Peyer's patch (tissue), 4 donors: ENCODE measurements at regions not wholly inside any gene's neighbourhood (a gene's known extent, or its start where the extent isn't known, plus 50 kb on each side); places are given as distances from the start of the nearest gene placed in this dataset.

Experiments used
- DNase-seq, 3 donors: peaks; one replicate each; pipeline ENCODE4 v3.0.0-alpha.2; 2017 to 2019
- H3K27ac ChIP-seq, 4 donors: fragments of 200-600 bp; sonication (generic); one replicate each; pipeline ENCODE4 v1.5.1; 2016 to 2019
- H3K27me3 ChIP-seq, 2 donors: fragments of 200-600 bp; sonication (generic); one replicate each; pipeline ENCODE4 v1.5.1; 2019
- H3K36me3 ChIP-seq, 3 donors: fragments of 200-600 bp; sonication (generic); one replicate each; pipeline ENCODE4 v1.5.1; 2016 to 2019
- H3K4me1 ChIP-seq, 4 donors: fragments of 200-600 bp; sonication (generic); one replicate each; pipeline ENCODE4 v1.5.1; 2016 to 2019
- H3K4me3 ChIP-seq, 4 donors: fragments of 200-600 bp; sonication (generic); 1 replicate in 3 of 4; 2 replicates in 1 of 4; pipeline ENCODE4 v1.5.1; 2016 to 2019; ENCODE audit warnings: mild to moderate bottlenecking in 1 of 4
- H3K9me3 ChIP-seq, 4 donors: fragments of 200-600 bp; sonication (generic); one replicate each; pipeline ENCODE4 v1.5.1; 2016 to 2019; ENCODE audit warnings: mild to moderate bottlenecking in 1 of 4
- POLR2A ChIP-seq, 2 donors: fragments of 450-650 bp; IDR thresholded peaks; one replicate each; pipeline ENCODE4 v1.5.1; 2017; ENCODE audit warnings: antibody characterized with exemption in 2 of 2, mild to moderate bottlenecking in 2 of 2, moderate library complexity in 2 of 2
- TF ChIP-seq, protein P1 (sequence below), 6 experiments: fragments of 450-650 bp in 4 of 6; fragments of 200-600 bp in 2 of 6; sonication (generic) in 1 of 6; IDR thresholded peaks; one replicate each; pipeline ENCODE4 v1.5.1; 2017 to 2019; ENCODE audit warnings: antibody characterized with exemption in 6 of 6, mild to moderate bottlenecking in 3 of 6, moderate library complexity in 1 of 6

DNA sequence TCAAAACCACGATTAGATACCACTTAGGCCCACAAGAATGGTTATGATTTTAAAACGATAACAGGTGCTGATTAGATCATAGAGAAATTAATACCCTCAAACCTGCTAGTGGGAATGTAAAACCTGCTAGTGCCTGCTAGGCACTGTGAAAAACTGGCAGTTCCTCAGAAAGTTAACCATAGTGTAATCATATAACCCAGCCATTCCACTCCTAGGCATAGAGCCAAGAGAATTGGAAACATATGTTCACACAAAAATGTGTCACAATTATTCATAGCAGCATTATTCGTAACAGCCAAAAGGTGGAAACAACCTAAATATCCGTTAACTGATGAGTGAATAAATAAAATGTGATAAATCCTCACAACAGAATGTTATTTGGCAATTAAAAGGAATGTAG is 122.2 kb upstream of the SYN3 start:
- Histone ChIP-seq H3K4me1 (no peaks in the 10 kb centered on the region), H3K27ac (no peak overlapping the region), H3K4me3 (no peak overlapping the region), H3K9me3 (peaks cover 0 to 5% (median 0%) of the 10 kb centered on the region in 4 donors), H3K36me3 (no peaks in the 10 kb centered on the region), H3K27me3 (no peaks in the 10 kb centered on the region)
- TF ChIP-seq POLR2A (IDR thresholded peaks at IDR 0.05), result no peak
- TF ChIP-seq, protein P1, sequence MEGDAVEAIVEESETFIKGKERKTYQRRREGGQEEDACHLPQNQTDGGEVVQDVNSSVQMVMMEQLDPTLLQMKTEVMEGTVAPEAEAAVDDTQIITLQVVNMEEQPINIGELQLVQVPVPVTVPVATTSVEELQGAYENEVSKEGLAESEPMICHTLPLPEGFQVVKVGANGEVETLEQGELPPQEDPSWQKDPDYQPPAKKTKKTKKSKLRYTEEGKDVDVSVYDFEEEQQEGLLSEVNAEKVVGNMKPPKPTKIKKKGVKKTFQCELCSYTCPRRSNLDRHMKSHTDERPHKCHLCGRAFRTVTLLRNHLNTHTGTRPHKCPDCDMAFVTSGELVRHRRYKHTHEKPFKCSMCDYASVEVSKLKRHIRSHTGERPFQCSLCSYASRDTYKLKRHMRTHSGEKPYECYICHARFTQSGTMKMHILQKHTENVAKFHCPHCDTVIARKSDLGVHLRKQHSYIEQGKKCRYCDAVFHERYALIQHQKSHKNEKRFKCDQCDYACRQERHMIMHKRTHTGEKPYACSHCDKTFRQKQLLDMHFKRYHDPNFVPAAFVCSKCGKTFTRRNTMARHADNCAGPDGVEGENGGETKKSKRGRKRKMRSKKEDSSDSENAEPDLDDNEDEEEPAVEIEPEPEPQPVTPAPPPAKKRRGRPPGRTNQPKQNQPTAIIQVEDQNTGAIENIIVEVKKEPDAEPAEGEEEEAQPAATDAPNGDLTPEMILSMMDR (IDR thresholded peaks at IDR 0.05), result no peak
- no peak for DNase-seq

- no peaks in the 10 kb centered on the region for H3K4me1 ChIP-seq
- H3K4me3 ChIP-seq, result no peak overlapping the region
- no peak for TF ChIP-seq POLR2A (IDR thresholded peaks at IDR 0.05)
- TF ChIP-seq, protein P1 (IDR thresholded peaks at IDR 0.05), result no peak
- no peaks in the 10 kb centered on the region for H3K27me3 ChIP-seq
- H3K9me3 ChIP-seq, result no peaks in the 10 kb centered on the region
- no peak for DNase-seq
- H3K36me3 ChIP-seq, result no peaks in the 10 kb centered on the region
- no peak overlapping the region for H3K27ac ChIP-seq
These were observed 110.0 kb upstream of the SYN3 start for GRCh38 chr22:33167998-33168790.

GRCh38 chr22:33166206-33166605 is 108.0 kb upstream of the SYN3 start:
- H3K4me1 ChIP-seq, result no peaks in the 10 kb centered on the region
- H3K4me3 ChIP-seq, result no peak overlapping the region
- no peak overlapping the region for H3K27ac ChIP-seq
- H3K9me3 ChIP-seq, result no peaks in the 10 kb centered on the region
- TF ChIP-seq, protein P1 (IDR thresholded peaks at IDR 0.05), result no peak
- TF ChIP-seq POLR2A (IDR thresholded peaks at IDR 0.05), result no peak
- H3K36me3 ChIP-seq, result no peaks in the 10 kb centered on the region
- no peak for DNase-seq
- no peaks in the 10 kb centered on the region for H3K27me3 ChIP-seq

- H3K36me3 ChIP-seq, result no peaks in the 10 kb centered on the region
- no peaks in the 10 kb centered on the region for H3K27me3 ChIP-seq
- H3K27ac ChIP-seq, result no peak overlapping the region
- H3K9me3 ChIP-seq, result no peaks in the 10 kb centered on the region
- DNase-seq, result no peak
- no peak overlapping the region for H3K4me3 ChIP-seq
- TF ChIP-seq POLR2A (IDR thresholded peaks at IDR 0.05), result no peak
- TF ChIP-seq, protein P1 (IDR thresholded peaks at IDR 0.05), result no peak
- no peaks in the 10 kb centered on the region for H3K4me1 ChIP-seq
These were observed 105.6 kb upstream of the SYN3 start for GRCh38 chr22:33163815-33164214.

DNA sequence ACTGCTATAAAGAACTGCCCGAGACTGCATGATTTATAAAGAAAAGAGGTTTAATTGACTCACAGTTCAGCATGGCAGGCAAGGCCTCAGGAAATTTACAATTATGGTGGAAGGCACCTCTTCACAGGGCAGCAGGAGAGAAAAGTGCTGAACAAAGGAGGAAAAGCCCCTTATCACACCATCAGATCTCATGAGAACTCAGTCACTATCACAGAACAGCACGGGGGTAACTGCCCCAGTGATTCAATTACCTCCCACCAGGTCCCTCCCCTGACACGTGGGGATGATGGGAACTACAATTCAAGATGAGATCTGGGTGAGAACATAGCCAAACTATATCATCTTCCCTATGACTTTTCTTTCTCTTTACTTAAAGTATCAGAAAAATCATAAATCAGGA is 104.0 kb upstream of the SYN3 start:
- DNase-seq, result no peak
- Histone ChIP-seq H3K36me3 (no peaks in the 10 kb centered on the region), H3K27me3 (no peaks in the 10 kb centered on the region), H3K4me1 (no peaks in the 10 kb centered on the region), H3K9me3 (no peaks in the 10 kb centered on the region), H3K27ac (no peak overlapping the region), H3K4me3 (no peak overlapping the region)
- TF ChIP-seq, protein P1 (IDR thresholded peaks at IDR 0.05), result no peak
- TF ChIP-seq POLR2A (IDR thresholded peaks at IDR 0.05), result no peak
